ENCODE measurements at regions not wholly inside any gene's neighbourhood (a gene's known extent, or its start where the extent isn't known, plus 50 kb on each side); places are given as distances from the start of the nearest gene placed in this dataset.
"Not testable (repeated sequence)": the region's sequence is repeated elsewhere in the genome, so short reads cannot be mapped to it uniquely, and the experiment has no call there.

GRCh38 chr12:62010973-62011372, 249.2 kb upstream of the USP15 start:
- DNase-seq (ENCODE audit: low spot score): not testable (repeated sequence)

GRCh38 chr12:62014330-62014729, 245.9 kb upstream of the USP15 start:
- no peak for DNase-seq (ENCODE audit: low spot score)

- no peak for DNase-seq (ENCODE audit: low spot score)
Measured at GRCh38 chr12:62016021-62016420, 244.2 kb upstream of the USP15 start.

- DNase-seq (ENCODE audit: low spot score): no peak
Measured at GRCh38 chr12:62021808-62022207, 238.4 kb upstream of the USP15 start.

- no peak for DNase-seq (ENCODE audit: low spot score)
Measured at GRCh38 chr12:62028536-62028935, 231.7 kb upstream of the USP15 start.

- DNase-seq (ENCODE audit: low spot score): no peak
Measured at GRCh38 chr12:62032870-62033269, 227.3 kb upstream of the USP15 start.

- no peak for DNase-seq (ENCODE audit: low spot score)
Measured at GRCh38 chr12:62044450-62045135, 215.6 kb upstream of the USP15 start.

- DNase-seq (ENCODE audit: low spot score): no peak
Measured at GRCh38 chr12:62045211-62045610, 215.0 kb upstream of the USP15 start.

- DNase-seq (ENCODE audit: low spot score): no peak
Measured at GRCh38 chr12:62050785-62051184, 209.4 kb upstream of the USP15 start.

GRCh38 chr12:62069976-62070375, 190.2 kb upstream of the USP15 start:
- no peak for DNase-seq (ENCODE audit: low spot score)

- DNase-seq (ENCODE audit: low spot score): not testable (repeated sequence)
Measured at GRCh38 chr12:62073236-62073635, 187.0 kb upstream of the USP15 start.

- DNase-seq (ENCODE audit: low spot score): no peak
Measured at GRCh38 chr12:62075870-62076269, 184.3 kb upstream of the USP15 start.

GRCh38 chr12:62078020-62078419, 182.2 kb upstream of the USP15 start:
- no peak for DNase-seq (ENCODE audit: low spot score)

GRCh38 chr12:62082448-62082847, 177.8 kb upstream of the USP15 start:
- DNase-seq (ENCODE audit: low spot score): no peak

- no peak for DNase-seq (ENCODE audit: low spot score)
Measured at GRCh38 chr12:62098132-62098531, 162.1 kb upstream of the USP15 start.

- DNase-seq (ENCODE audit: low spot score): no peak
Measured at GRCh38 chr12:62103748-62104147, 156.5 kb upstream of the USP15 start.

- DNase-seq (ENCODE audit: low spot score): no peak
Measured at GRCh38 chr12:62106547-62107185, 153.5 kb upstream of the USP15 start.

GRCh38 chr12:62113366-62114011, 146.7 kb upstream of the USP15 start:
- no peak for DNase-seq (ENCODE audit: low spot score)

- no peak for DNase-seq (ENCODE audit: low spot score)
Measured at GRCh38 chr12:62116986-62117385, 143.2 kb upstream of the USP15 start.

GRCh38 chr12:62123721-62124203, 136.4 kb upstream of the USP15 start:
- peak; percentile 41 for DNase-seq (ENCODE audit: low spot score)

GRCh38 chr12:62127516-62127915, 132.7 kb upstream of the USP15 start:
- DNase-seq (ENCODE audit: low spot score): no peak

- DNase-seq (ENCODE audit: low spot score): no peak
Measured at GRCh38 chr12:62128175-62128975, 131.8 kb upstream of the USP15 start.
